Gastroesophageal sphincter (tissue), 3 donors: ENCODE measurements at regions not wholly inside any gene's neighbourhood (a gene's known extent, or its start where the extent isn't known, plus 50 kb on each side); places are given as distances from the start of the nearest gene placed in this dataset.
"Not testable (repeated sequence)": the region's sequence is repeated elsewhere in the genome, so short reads cannot be mapped to it uniquely, and the experiment has no call there.

ENCODE experiments used
- EP300 ChIP-seq: sonication (generic); formaldehyde crosslinking; IDR thresholded peaks from one replicate; pipeline ENCODE4 v1.6.1; 2017; ENCODE audit warnings: antibody characterized with exemption, mild to moderate bottlenecking
- POLR2A ChIP-seq, 2 donors: fragments of 450-650 bp; IDR thresholded peaks; one replicate each; pipeline ENCODE4 v1.6.1; 2017; ENCODE audit warnings: antibody characterized with exemption in 2 of 2, mild to moderate bottlenecking in 2 of 2, moderate library complexity in 1 of 2
- POLR2AphosphoS5 ChIP-seq: sonication (generic); formaldehyde crosslinking; IDR thresholded peaks from one replicate; pipeline ENCODE4 v1.6.1; 2017; ENCODE audit warnings: antibody characterized with exemption
- TF ChIP-seq, protein P1 (sequence below), 4 experiments: fragments of 200-600 bp in 2 of 4; fragments of 450-650 bp in 2 of 4; sonication (generic) in 1 of 4; IDR thresholded peaks; one replicate each; pipeline ENCODE4 v1.5.1; 2017 to 2019; ENCODE audit warnings: antibody characterized with exemption in 4 of 4, mild to moderate bottlenecking in 2 of 4, moderate library complexity in 2 of 4

- TF ChIP-seq POLR2AphosphoS5; EP300; POLR2A (IDR thresholded peaks at IDR 0.05): not testable (repeated sequence)
- TF ChIP-seq, protein P1, sequence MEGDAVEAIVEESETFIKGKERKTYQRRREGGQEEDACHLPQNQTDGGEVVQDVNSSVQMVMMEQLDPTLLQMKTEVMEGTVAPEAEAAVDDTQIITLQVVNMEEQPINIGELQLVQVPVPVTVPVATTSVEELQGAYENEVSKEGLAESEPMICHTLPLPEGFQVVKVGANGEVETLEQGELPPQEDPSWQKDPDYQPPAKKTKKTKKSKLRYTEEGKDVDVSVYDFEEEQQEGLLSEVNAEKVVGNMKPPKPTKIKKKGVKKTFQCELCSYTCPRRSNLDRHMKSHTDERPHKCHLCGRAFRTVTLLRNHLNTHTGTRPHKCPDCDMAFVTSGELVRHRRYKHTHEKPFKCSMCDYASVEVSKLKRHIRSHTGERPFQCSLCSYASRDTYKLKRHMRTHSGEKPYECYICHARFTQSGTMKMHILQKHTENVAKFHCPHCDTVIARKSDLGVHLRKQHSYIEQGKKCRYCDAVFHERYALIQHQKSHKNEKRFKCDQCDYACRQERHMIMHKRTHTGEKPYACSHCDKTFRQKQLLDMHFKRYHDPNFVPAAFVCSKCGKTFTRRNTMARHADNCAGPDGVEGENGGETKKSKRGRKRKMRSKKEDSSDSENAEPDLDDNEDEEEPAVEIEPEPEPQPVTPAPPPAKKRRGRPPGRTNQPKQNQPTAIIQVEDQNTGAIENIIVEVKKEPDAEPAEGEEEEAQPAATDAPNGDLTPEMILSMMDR (IDR thresholded peaks at IDR 0.05): not testable (repeated sequence)
Observed at GRCh38 chr19:34570140-34570539, 88.6 kb downstream of the WTIP start.
